HCT116 (cell line): ENCODE measurements at regions not wholly inside any gene's neighbourhood (a gene's known extent, or its start where the extent isn't known, plus 50 kb on each side); places are given as distances from the start of the nearest gene placed in this dataset.

Experiments used
- ATAC-seq: fragments of 200-7000 bp; cut with Tn5 transposase; 2 replicates; pipeline ENCODE4 v1.9.1; 2020; ENCODE audit warnings: mild to moderate bottlenecking, moderate library complexity
- BruUV-seq: library from RNA; stranded (reverse); fragments of 400-500 nt; replicated peaks from 2 replicates; lab custom pipeline; 2021; lab: Mats Ljungman, UMichigan
- CTCF ChIA-PET: fragments of 300-600 bp; sonication (Branson Sonifier 250); formaldehyde crosslinking; loops from one replicate; lab custom pipeline; 2021; ENCODE audit warnings: antibody characterized with exemption; lab: Charles Lee
- POLR2A ChIA-PET: fragments of 300-600, 350-600 bp; sonication (Branson Sonifier 250); formaldehyde crosslinking; loops from one replicate; lab custom pipeline; 2021; ENCODE audit warnings: antibody characterized with exemption; lab: Charles Lee
- RAD21 ChIA-PET, 2 experiments: fragments of 300-600 bp; sonication (Branson Sonifier 250); formaldehyde crosslinking; loops; one replicate each; lab custom pipeline; 2023; ENCODE audit warnings: low total read pairs in 2 of 2; ENCODE audit not compliant: uncharacterized antibody in 2 of 2, unreplicated experiment in 2 of 2, low non-redundant PET in 1 of 2; lab: Charles Lee
- DNase-seq: peaks from one replicate; pipeline ENCODE4 v3.0.0-alpha.2; 2010; ENCODE audit warnings: low read depth, low spot score
- H2AFZ ChIP-seq: fragments of 200-600 bp; shearing (Covaris generic), sonication (generic); 2 replicates; pipeline ENCODE4 v1.6.1; 2017; ENCODE audit warnings: low read depth, mixed run types, mixed read lengths, antibody characterized with exemption, low read length; ENCODE audit not compliant: poor library complexity, severe bottlenecking
- H3K27ac ChIP-seq: 2 replicates; pipeline ENCODE4 v1.5.1; 2012; ENCODE audit warnings: low read depth, low read length
- H3K27me3 ChIP-seq: fragments of 200-600 bp; sonication (generic); 2 replicates; pipeline ENCODE4 v1.6.1; 2016; ENCODE audit warnings: mixed run types, low read length, mixed read lengths; ENCODE audit not compliant: insufficient read depth
- H3K36me3 ChIP-seq, 2 experiments: fragments of 200-500 bp in 1 of 2; fragments of 200-600 bp in 1 of 2; sonication (Bioruptor generic) in 1 of 2; sonication (generic) in 1 of 2; 2 replicates each; pipeline versions ENCODE4 v1.5.1 to v1.6.1; 2014 to 2016; ENCODE audit warnings: low read length in 2 of 2, inconsistent platforms in 1 of 2, mixed read lengths in 1 of 2, mixed run types in 1 of 2; ENCODE audit not compliant: insufficient read depth in 2 of 2, control insufficient read depth in 1 of 2
- H3K4me1 ChIP-seq, 2 experiments: fragments of 200-600 bp in 1 of 2; sonication (generic) in 1 of 2; 2 replicates each; pipeline versions ENCODE4 v1.5.1 to v1.6.1; 2012 to 2017; ENCODE audit warnings: low read length in 2 of 2, inconsistent platforms in 1 of 2, mild to moderate bottlenecking in 1 of 2, mixed read lengths in 1 of 2, mixed run types in 1 of 2, moderate library complexity in 1 of 2; ENCODE audit not compliant: insufficient read depth in 2 of 2, control insufficient read depth in 1 of 2
- H3K4me2 ChIP-seq: fragments of 200-600 bp; sonication (generic); 2 replicates; pipeline ENCODE4 v1.6.1; 2017; ENCODE audit warnings: mixed run types, low read length, mixed read lengths
- H3K4me3 ChIP-seq, 2 experiments: fragments of 200-600 bp in 1 of 2; sonication (generic) in 1 of 2; replicated peaks in 1 of 2; 2 replicates each; pipeline ENCODE4 v1.5.1; 2011 to 2016; ENCODE audit warnings: low read length in 2 of 2, control low read depth in 1 of 2, low read depth in 1 of 2, mild to moderate bottlenecking in 1 of 2, mixed read lengths in 1 of 2, mixed run types in 1 of 2
- H3K79me2 ChIP-seq: fragments of 200-600 bp; sonication (generic); 2 replicates; pipeline ENCODE4 v1.6.1; 2017; ENCODE audit warnings: mild to moderate bottlenecking, mixed run types, low read length, moderate library complexity, mixed read lengths; ENCODE audit not compliant: insufficient read depth
- H3K9ac ChIP-seq: fragments of 200-600 bp; sonication (generic); 2 replicates; pipeline ENCODE4 v1.6.1; 2016; ENCODE audit warnings: low read length, mixed read lengths
- H3K9me2 ChIP-seq: fragments of 200-600 bp; sonication (generic), shearing (Covaris generic); 2 replicates; pipeline ENCODE4 v1.6.1; 2017; ENCODE audit warnings: mixed run types, mild to moderate bottlenecking, moderate library complexity; ENCODE audit not compliant: insufficient read depth
- H3K9me3 ChIP-seq, 2 experiments: fragments of 200-500 bp in 1 of 2; fragments of 200-600 bp in 1 of 2; sonication (Bioruptor generic) in 1 of 2; sonication (generic) in 1 of 2; 2 replicates each; pipeline ENCODE4 v1.6.1; 2014 to 2017; ENCODE audit warnings: low read length in 2 of 2, mixed read lengths in 2 of 2, inconsistent platforms in 1 of 2, low read depth in 1 of 2, mild to moderate bottlenecking in 1 of 2, mixed run types in 1 of 2, moderate library complexity in 1 of 2; ENCODE audit not compliant: control insufficient read depth in 1 of 2, insufficient read depth in 1 of 2
- H4K20me1 ChIP-seq: fragments of 200-600 bp; sonication (generic), shearing (Covaris generic); 2 replicates; pipeline ENCODE4 v1.6.1; 2017; ENCODE audit warnings: mixed run types, mild to moderate bottlenecking, moderate library complexity; ENCODE audit not compliant: insufficient read depth
- ATF3 ChIP-seq: IDR thresholded peaks from 2 replicates; pipeline ENCODE4 v1.6.1; 2012
- CBX3 ChIP-seq: IDR thresholded peaks from 2 replicates; pipeline ENCODE4 v1.6.1; 2012; ENCODE audit warnings: low read depth
- CEBPB ChIP-seq: IDR thresholded peaks from 2 replicates; pipeline ENCODE4 v1.6.1; 2012; ENCODE audit warnings: low read depth
- EZH2phosphoT487 ChIP-seq: fragments of 200-600 bp; IDR thresholded peaks from 2 replicates; pipeline ENCODE4 v1.6.1; 2018; ENCODE audit warnings: antibody characterized with exemption, borderline replicate concordance
- POLR2A ChIP-seq: IDR thresholded peaks from 2 replicates; pipeline ENCODE4 v1.7.0; 2011; ENCODE audit warnings: borderline replicate concordance; ENCODE audit not compliant: insufficient read depth, insufficient read length; ENCODE audit errors: extremely low read depth
- POLR2AphosphoS5 ChIP-seq: IDR thresholded peaks from 2 replicates; pipeline ENCODE4 v1.6.1; 2011; ENCODE audit warnings: mild to moderate bottlenecking, low read depth, low read length, moderate library complexity
- RAD21 ChIP-seq: IDR thresholded peaks from 2 replicates; pipeline ENCODE4 v1.6.1; 2012; ENCODE audit warnings: low read depth, mild to moderate bottlenecking
- SIN3A ChIP-seq: IDR thresholded peaks from 2 replicates; pipeline ENCODE4 v1.6.1; 2012; ENCODE audit warnings: low read depth
- YY1 ChIP-seq: IDR thresholded peaks from 2 replicates; pipeline ENCODE4 v1.6.1; 2011; ENCODE audit warnings: low read length, low read depth, moderate library complexity, mild to moderate bottlenecking; ENCODE audit not compliant: insufficient replicate concordance; ENCODE audit errors: extremely low read depth
- intact Hi-C: fragments of 100-400 bp; cut with micrococcal nuclease; formaldehyde crosslinking; loops from 2 replicates; pipeline ENCODE4 v1.10.0; 2022

DNA sequence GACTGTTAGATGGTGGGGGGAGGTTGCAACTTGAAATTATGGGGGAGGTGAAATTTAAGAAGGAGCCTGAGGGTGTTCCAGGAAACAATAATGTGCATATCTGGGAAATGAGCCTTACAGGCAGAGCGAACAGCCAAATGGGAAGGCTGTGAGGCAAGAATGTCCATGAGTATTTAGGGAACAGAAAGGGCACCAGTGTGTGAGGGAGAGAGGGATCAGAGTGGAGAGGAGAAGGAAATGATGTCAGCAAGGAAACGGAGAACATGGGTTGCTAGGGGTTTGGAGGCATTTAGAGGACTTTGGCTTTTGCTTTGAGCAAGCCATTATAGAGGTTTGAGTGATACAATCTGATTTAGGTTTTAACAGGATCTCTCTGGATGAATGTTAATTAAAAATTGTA lies 285.4 kb downstream of the TLE4 start:
- H4K20me1 ChIP-seq: no peaks in the 10 kb centered on the region
- no peak for TF ChIP-seq CEBPB
- no peak for TF ChIP-seq CBX3
- TF ChIP-seq ATF3: no peak
- no peak for TF ChIP-seq POLR2A
- TF ChIP-seq, all 23 proteins: peak for 0
- CTCF ChIA-PET: no interaction called here
- Histone ChIP-seq H3K9me3 (peaks cover 3 to 6% of the 10 kb centered on the region in 2 experiments; a peak in 2 of 4 replicates), H3K4me1 (no peaks in the 10 kb centered on the region), H3K9ac (no peak overlapping the region), H3K27ac (no peak overlapping the region), H3K36me3 (no peaks in the 10 kb centered on the region), H3K79me2 (no peaks in the 10 kb centered on the region), H3K4me3 (no peak overlapping the region), H3K27me3 (no peaks in the 10 kb centered on the region), H2AFZ (no peak overlapping the region), H3K4me2 (no peak overlapping the region), H3K9me2 (no peaks in the 10 kb centered on the region)
- intact Hi-C loops: no loop called here
- ATAC-seq (no peak), DNase-seq (no peak)
- no TSS peak for BruUV-seq
- RAD21 ChIA-PET: no interaction called here
- POLR2A ChIA-PET: no interaction called here

GRCh38 chr9:79847074-79847473 lies 275.3 kb downstream of the TLE4 start:
- Histone ChIP-seq H3K9me2 (no peaks in the 10 kb centered on the region), H3K36me3 (no peaks in the 10 kb centered on the region), H3K79me2 (no peaks in the 10 kb centered on the region), H3K4me2 (no peak overlapping the region), H3K4me3 (no peak overlapping the region), H3K27ac (no peak overlapping the region), H3K9me3 (peaks cover 27% of the 10 kb centered on the region in 2 experiments; a peak in 3 of 4 replicates), H2AFZ (no peak overlapping the region), H4K20me1 (no peaks in the 10 kb centered on the region), H3K4me1 (no peaks in the 10 kb centered on the region), H3K27me3 (no peaks in the 10 kb centered on the region), H3K9ac (no peak overlapping the region)
- RAD21 ChIA-PET: no interaction called here
- POLR2A ChIA-PET: no interaction called here
- ATAC-seq: no peak
- DNase-seq: no peak
- BruUV-seq: no TSS peak
- TF ChIP-seq EZH2phosphoT487 (no peak), SIN3A (no peak), POLR2AphosphoS5 (no peak), YY1 (no peak), RAD21 (no peak)
- intact Hi-C loops: no loop called here
- CTCF ChIA-PET: no interaction called here
